ENCODE measurements at regions not wholly inside any gene's neighbourhood (a gene's known extent, or its start where the extent isn't known, plus 50 kb on each side); places are given as distances from the start of the nearest gene placed in this dataset.

- Histone ChIP-seq H3K4me2 (ENCODE audit: insufficient read depth, low read length) (peak overlapping the region; percentile 54), H3K4me3 (ENCODE audit: low read depth in 1 of 2, low read length in 2 of 2) (no peak overlapping the region), H3K9me3 (ENCODE audit: insufficient read depth, low read length, severe bottlenecking) (no peaks in the 10 kb centered on the region), H3K79me2 (ENCODE audit: insufficient read depth, low read length) (no peaks in the 10 kb centered on the region), H2AFZ (ENCODE audit: low read depth, low read length) (peak overlapping the region; percentile 73), H3K9ac (ENCODE audit: low read depth, low read length) (peak overlapping the region; percentile 31), H3K36me3 (ENCODE audit: insufficient read depth, low read length) (no peaks in the 10 kb centered on the region), H3K27ac (ENCODE audit: low read length) (peak overlapping the region; percentile 77), H3K4me1 (ENCODE audit: insufficient read depth, low read length) (peaks cover 20% of the 10 kb centered on the region), H4K20me1 (ENCODE audit: insufficient read depth, low read length) (no peaks in the 10 kb centered on the region), H3K27me3 (ENCODE audit: insufficient read depth, low read length, poor library complexity) (no peaks in the 10 kb centered on the region)
- ATAC-seq (ENCODE audit: insufficient read depth, low read depth): no peak
- TF ChIP-seq CTCF (IDR thresholded peaks at IDR 0.05; ENCODE audit: borderline replicate concordance, extremely low read depth, low read length, poor library complexity, severe bottlenecking): no peak
- TF ChIP-seq EZH2 (IDR thresholded peaks at IDR 0.05; ENCODE audit: borderline replicate concordance, low read depth, low read length, severe bottlenecking): no peak
- no peak for DNase-seq
Measured at GRCh38 chr14:76946753-76947077, 81.8 kb downstream of the IRF2BPL start.

GRCh38 chr14:76943072-76943471, 85.4 kb downstream of the IRF2BPL start:
- H3K4me2 ChIP-seq (ENCODE audit: insufficient read depth, low read length): no peak overlapping the region
- DNase-seq (no peak), ATAC-seq (ENCODE audit: insufficient read depth, low read depth) (no peak)
- H2AFZ ChIP-seq (ENCODE audit: low read depth, low read length): no peak overlapping the region
- TF ChIP-seq CTCF (IDR thresholded peaks at IDR 0.05; ENCODE audit: borderline replicate concordance, extremely low read depth, low read length, poor library complexity, severe bottlenecking) (no peak), EZH2 (IDR thresholded peaks at IDR 0.05; ENCODE audit: borderline replicate concordance, low read depth, low read length, severe bottlenecking) (no peak)
- H3K36me3 ChIP-seq (ENCODE audit: insufficient read depth, low read length): no peaks in the 10 kb centered on the region
- H3K79me2 ChIP-seq (ENCODE audit: insufficient read depth, low read length): no peaks in the 10 kb centered on the region
- no peaks in the 10 kb centered on the region for H4K20me1 ChIP-seq (ENCODE audit: insufficient read depth, low read length)
- peaks cover 17% of the 10 kb centered on the region for H3K4me1 ChIP-seq (ENCODE audit: insufficient read depth, low read length)
- no peaks in the 10 kb centered on the region for H3K9me3 ChIP-seq (ENCODE audit: insufficient read depth, low read length, severe bottlenecking)
- H3K27me3 ChIP-seq (ENCODE audit: insufficient read depth, low read length, poor library complexity): no peaks in the 10 kb centered on the region
- no peak overlapping the region for H3K27ac ChIP-seq (ENCODE audit: low read length)
- H3K4me3 ChIP-seq (ENCODE audit: low read depth in 1 of 2, low read length in 2 of 2): no peak overlapping the region
- H3K9ac ChIP-seq (ENCODE audit: low read depth, low read length): no peak overlapping the region

GRCh38 chr14:76941946-76942805, 86.3 kb downstream of the IRF2BPL start:
- Histone ChIP-seq H3K4me3 (ENCODE audit: low read depth in 1 of 2, low read length in 2 of 2) (no peak overlapping the region), H4K20me1 (ENCODE audit: insufficient read depth, low read length) (no peaks in the 10 kb centered on the region), H3K36me3 (ENCODE audit: insufficient read depth, low read length) (no peaks in the 10 kb centered on the region), H3K9ac (ENCODE audit: low read depth, low read length) (no peak overlapping the region), H3K79me2 (ENCODE audit: insufficient read depth, low read length) (no peaks in the 10 kb centered on the region), H3K4me1 (ENCODE audit: insufficient read depth, low read length) (peaks cover 8% of the 10 kb centered on the region), H3K9me3 (ENCODE audit: insufficient read depth, low read length, severe bottlenecking) (no peaks in the 10 kb centered on the region), H3K4me2 (ENCODE audit: insufficient read depth, low read length) (no peak overlapping the region), H3K27me3 (ENCODE audit: insufficient read depth, low read length, poor library complexity) (no peaks in the 10 kb centered on the region), H2AFZ (ENCODE audit: low read depth, low read length) (no peak overlapping the region), H3K27ac (ENCODE audit: low read length) (no peak overlapping the region)
- no peak; the same call in 2 of the 3 replicates for ATAC-seq (ENCODE audit: insufficient read depth, low read depth)
- DNase-seq: no peak
- TF ChIP-seq CTCF (IDR thresholded peaks at IDR 0.05; ENCODE audit: borderline replicate concordance, extremely low read depth, low read length, poor library complexity, severe bottlenecking): no peak
- TF ChIP-seq EZH2 (IDR thresholded peaks at IDR 0.05; ENCODE audit: borderline replicate concordance, low read depth, low read length, severe bottlenecking): no peak

All from DND-41 (cell line).